ENCODE measurements at regions not wholly inside any gene's neighbourhood (a gene's known extent, or its start where the extent isn't known, plus 50 kb on each side); places are given as distances from the start of the nearest gene placed in this dataset.

DNA sequence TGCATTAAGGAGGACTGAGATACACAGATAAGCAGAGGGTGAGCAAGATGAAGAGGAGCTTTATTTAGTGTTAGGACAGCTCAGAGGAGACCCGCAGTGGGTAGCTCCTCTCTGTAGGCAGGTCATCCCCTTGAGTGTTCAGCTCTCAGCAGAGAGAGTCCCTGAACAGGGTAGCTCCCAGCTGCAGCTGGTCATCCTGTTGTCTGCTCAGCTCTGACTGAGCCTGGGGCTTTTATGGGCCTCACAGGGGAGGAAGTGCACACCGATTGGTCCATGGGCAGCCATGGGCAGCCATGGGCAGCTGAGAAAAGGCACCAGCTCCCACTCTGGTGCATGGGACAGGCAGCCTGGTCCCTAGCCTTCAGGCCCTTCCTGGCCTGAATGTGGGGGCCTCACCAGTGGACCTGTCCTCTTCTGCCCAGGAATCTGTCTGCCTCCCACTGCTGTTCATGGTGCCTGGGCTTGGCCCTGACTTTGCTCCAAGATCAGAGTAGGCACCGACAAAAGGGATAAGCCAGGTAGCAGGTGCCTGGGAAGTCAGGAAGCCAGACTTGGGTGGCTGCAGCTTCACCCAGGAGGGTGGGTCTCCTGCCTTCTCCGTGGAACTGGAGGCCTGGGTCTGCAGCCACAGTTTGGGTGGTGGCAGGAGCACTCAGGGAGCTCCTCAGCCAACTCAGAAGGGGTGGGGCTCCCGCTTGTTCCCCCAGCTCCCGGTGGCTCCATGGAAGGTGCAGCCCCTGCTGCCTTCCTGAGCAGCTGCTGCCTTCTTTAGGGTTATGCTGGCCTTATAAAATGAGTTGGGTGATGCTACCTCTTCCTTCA is 54.7 kb downstream of the MYEOV start:
- DNase-seq, result no peak

DNA sequence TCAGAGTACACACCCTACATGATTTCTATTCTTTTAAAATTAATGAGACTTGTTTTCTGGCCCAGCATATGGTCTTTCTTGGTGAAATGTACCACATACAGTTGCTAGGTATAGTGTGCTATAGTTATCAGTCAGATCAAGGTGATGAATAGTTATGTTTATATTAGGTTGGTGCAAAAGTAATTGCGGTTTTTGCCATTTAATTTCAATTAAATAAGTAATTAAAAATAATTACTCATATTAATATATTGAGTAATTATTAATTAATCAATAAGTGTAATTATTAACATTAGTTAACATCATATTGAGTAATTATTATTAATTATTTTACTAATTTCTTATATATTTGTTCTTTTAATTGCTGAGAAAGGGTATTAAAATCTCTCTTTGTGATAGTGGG is 56.1 kb downstream of the MYEOV start:
- no peak for DNase-seq

DNA sequence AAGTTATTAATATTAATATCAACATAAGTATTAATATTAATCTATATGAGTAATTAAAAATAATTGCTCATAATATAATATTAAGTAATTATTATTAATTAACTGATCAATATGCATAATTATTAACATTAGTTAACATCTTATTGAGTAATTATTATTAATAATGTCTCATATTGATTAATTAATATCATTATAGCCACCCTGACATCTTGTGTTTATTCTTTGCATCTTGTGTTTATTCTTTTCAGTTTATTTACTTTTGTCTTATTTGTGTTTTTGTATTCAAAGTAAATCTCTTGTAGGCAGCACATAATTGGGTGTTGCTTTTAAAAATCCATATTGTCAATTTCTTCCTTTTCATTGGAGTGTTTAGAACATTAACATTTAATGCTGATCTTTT is 56.6 kb downstream of the MYEOV start:
- DNase-seq, result no peak

DNA sequence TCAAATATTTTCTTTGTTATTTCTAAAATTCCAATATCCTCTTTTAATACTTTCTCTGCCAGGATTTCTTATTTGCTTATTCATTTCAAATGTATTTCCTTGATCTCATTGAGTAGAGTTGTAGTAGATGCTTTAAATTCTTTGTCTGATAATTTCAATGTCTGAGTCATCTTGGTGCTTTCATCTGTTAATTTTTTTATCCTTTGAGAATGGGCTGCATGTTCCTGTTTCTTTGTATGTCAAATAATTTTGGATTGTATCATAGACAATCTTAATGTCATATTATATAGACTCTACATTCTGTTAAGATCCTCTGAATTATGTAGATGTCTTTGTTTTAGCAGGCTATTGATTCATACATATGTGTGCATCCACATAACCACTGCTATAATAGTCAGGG is 57.5 kb downstream of the MYEOV start:
- DNase-seq, result no peak

DNA sequence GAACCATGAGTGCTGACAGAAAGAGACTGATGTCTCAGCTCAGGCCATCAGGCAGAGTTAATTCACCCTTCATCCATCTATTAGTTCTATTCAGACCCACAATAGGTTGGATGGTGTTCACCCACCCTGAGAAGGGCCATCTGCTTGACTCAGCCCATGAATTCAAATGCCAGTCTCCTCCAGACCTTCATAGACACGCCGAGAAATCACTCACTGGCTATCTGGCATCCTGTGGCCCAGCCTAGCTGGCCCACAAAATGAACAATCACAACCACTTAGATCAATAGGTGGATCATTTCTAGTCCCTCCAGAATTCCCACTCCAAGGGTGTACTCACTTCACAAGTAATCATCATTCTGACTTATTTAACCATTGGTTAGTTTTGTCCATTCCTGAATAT is 58.2 kb downstream of the MYEOV start:
- DNase-seq, result no peak

DNA sequence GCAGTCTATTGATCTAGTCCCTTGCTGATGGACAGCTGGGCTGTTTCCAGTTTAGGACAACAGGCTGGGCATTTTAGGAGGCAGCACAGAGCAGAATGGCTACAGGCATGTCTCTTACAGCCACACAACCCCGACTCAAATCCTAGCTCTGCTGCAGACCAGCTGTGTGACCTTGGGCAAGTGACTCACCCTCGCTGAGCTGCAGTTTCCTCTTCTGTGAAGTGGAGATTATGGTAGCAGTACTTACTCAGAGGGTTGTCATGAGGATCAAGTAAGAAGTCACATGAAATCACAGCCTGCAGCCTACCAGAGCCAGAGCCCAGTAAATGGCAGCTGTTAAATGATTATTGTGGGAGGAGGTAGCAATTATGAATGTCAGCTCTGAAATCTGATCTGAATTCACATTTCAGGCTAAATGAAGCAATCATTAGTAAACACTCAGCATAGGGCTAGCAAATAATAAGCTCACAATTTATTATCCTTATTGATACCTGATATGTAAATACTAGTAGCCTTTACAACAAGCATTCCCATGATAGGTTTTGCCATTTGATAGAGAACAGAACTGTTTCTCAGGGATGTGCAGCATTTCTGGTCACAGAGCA is 58.9 kb downstream of the MYEOV start:
- DNase-seq, result peak; percentile 7

DNA sequence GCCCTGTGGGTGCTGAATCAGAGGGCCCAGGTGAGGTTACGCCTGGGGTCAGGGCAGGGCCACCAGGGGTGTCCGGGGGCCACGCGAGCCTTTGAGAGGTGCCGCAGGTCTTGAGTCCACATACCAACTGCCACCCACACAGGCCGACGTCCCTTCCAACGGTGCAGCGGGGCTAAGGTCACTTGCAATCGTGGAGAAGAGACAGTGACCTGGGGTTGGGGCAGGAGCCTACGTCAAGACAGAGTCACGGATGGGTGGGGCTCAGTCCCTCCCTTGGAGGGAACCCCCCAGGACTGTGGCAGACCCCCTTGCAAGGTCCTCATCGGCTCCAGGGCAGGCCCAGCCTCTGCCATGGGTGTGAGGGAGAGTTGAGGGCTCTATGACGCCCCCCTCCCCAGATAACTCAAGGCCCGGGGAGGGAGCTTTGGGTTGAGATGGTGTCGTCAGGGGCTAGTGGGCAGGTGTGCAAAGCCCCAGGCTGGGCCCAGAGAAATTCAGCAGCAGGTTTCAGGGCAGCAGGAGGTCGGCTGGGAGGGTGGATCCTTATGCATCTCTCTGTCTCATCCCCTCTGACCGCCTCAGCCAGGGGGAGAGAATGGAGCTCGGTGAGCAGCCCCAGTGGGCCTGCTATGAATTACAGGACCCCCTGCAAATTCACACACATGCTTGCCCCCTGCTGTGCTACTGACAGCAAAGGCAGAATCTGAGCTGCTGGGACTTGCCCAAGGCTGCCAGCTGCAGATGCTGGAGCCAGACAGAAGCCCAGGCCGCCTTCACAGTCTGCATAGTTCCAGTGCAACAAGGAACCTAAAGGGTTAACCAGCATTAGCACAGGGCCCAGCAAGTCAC is 60.0 kb downstream of the MYEOV start:
- no peak for DNase-seq

DNA sequence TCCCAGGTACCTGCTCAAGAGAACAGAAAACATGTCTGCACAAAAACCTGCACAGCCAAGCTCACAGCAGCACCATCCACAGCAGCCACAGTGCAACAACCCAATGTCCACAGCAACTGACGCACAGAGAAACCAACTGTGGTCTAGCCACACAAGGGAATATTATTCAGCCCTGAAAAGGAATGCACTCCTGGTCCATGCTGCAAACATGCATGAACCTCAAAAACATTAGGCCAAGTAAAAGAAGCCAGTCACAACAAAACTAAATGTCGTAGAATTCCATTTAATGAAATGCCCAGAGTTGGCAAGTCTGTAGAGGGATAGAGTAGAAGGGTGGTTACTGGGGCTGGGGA is 60.6 kb downstream of the MYEOV start:
- DNase-seq, result no peak

DNA sequence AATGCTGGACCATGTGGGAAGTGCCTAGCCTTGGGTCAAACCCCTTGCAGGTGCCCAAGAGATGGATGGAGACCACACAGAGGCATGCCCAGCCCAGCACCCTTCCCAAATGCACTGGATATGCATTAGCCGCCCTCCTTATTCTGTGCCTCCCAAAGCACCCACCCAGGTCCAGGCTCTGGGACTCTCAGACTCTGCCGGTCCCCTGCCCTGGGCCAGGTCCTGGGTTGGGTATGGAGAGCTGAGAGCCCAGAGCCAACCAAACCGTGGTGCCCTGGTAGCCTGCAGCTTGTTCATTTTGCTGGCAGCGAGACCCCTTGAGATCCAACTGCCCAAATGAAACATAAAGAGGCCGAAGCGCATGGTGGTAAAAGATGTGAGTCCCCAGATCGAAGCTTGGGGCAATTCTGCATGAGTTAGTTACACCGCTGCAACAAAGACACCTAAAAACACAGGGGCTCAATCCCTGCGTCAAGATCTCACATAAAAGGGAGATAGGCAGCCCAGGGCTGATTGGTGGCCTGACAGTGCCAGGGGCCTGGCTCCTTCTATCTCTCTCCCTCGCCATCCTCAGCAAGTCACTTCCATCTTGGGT is 61.5 kb downstream of the MYEOV start:
- DNase-seq, result no peak

DNA sequence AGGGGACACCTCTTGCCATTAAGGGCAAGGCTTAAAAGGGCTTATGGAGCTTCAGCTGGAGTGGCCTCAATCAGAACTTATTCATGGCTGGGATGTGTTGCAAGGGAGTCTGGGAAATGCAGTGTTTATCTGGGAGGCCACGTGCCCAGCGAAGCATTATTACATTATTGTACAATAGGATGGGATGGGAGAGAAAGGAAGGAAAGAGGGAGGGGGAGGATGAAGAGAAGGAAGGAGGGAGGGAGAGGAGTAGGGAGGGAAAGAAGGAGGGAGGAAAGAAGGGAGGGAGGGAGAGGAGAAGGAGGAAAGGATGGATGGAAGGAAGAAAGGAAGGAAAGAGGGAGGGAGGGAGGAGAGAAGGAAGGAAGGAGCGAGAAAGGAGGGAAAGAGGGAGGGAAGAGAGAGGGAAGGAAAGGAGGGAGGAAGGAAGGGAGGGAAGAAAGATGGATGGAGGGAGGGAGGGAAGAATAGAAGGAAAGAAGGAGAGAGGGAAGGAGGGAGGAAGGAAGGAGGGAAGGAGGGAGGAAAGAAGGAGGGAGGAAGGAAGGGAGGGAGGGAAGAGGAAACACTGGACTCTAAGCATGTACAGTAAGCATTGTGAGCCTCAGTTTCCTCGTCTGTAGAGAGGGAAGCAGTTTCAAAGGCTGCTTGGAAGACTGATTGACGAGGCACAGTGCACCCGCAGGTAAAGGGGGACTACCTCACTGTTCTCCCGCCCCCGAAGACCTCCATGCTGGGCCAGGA is 62.2 kb downstream of the MYEOV start:
- DNase-seq, result no peak

DNA sequence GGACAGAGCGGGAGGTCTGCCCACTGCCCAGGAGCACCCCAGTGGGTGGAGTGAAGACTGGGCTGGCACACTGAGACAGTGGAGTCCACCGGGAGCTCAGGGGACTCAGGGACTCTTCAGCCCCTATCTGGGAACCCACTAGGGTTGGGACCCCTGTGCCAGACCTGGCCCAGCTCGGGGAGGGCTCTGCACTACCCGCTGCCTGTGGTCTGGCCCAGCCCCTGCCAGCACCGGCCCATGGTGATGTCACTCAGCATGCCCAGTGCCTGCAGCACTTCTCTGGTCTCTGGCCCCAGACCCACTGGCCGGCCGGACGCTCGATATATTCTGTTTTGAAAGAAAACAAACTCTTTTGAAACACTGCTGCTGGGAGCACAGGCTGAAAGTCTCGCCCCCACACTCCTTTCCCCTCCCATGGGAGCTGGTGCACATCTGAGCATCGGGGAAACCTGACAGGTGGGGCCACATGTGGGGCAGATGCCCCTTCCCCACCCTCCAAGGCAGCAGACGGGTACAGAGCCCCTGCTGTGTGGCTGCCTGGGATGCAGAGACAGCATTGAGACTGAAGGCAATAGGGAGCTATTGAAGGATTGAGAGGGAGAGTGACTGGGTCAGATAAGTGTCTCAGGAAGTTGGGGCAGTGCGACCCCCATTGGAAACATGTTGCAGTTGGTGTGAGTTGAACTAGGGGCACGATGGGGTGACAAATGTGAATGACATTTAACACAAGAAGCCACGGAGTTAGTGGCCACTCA is 62.9 kb downstream of the MYEOV start:
- DNase-seq, result no peak

DNA sequence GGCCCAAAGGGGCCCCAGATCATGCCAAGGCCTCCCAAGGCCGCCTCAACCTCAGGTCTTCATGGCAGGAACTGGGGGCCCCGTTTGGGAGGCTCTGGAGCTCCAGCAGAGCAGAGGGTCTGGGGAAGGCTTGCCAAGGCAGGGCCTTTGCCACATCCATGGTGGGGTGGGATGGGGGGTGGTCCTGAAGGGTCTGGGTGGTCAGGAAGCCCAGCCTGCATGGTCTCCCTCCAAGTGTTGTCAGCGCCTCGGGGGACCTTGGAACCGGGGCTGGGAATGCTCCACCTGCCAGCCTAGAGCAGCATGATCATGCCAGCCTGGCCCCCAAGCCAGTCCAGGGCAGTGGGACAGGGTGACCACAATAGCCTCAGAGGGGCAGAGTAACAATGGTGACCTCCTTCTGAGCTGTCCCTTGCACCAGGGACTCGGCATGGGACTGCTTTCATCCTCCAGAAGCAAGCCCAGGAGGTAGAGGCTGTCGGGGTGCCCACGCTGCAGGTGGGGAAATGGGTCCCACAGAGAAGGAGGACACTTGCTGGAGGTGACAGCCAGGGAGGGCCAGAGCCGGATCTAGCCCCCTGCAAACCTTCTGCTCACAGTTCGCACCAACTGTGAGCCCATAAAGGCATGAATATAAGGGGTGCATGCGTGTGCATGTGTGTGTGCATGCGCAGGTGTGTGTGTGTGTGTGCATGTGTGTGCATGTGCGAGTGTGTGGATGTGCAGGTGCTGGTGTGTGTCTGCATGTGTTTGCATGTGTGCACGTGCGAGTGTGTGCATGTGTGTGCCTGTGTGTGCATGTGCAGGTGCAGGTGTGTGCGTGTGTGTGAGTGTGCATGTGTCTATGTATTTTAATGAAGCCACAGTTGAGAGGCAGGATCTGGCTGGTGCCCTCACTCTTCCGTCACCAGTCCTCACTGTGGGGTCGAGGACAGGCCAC is 63.8 kb downstream of the MYEOV start:
- no peak for DNase-seq

DNA sequence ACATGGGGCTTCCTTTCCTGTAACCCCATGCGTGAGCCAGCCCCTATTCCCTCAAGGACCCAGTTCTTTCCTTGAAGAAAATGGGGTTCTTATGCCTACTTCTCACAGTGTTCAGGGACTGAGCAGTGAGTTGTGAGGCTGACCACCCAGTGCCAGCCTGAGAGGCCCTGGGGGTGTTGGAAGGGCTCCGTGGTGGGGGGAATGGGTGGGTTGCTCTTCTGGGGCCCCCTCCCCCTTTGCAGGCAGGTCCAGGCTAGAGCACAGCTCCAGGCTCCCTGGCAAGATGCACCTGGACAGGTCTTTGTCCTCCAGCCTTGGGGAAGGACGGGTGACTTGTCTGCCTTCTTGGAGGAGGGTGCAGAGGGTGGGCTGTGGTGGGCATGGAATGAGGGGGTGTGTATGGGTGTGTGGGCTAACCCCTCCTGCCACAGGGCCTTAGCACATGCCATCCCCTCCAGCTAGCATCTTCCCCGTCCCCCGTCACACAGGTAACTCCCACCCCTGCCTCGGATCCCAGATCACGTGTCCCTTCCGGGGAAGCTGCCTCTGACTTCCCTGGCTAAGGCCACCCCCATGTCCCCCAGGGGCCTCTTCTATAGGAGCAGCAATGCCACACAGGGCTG is 64.6 kb downstream of the MYEOV start:
- no peak for DNase-seq

DNA sequence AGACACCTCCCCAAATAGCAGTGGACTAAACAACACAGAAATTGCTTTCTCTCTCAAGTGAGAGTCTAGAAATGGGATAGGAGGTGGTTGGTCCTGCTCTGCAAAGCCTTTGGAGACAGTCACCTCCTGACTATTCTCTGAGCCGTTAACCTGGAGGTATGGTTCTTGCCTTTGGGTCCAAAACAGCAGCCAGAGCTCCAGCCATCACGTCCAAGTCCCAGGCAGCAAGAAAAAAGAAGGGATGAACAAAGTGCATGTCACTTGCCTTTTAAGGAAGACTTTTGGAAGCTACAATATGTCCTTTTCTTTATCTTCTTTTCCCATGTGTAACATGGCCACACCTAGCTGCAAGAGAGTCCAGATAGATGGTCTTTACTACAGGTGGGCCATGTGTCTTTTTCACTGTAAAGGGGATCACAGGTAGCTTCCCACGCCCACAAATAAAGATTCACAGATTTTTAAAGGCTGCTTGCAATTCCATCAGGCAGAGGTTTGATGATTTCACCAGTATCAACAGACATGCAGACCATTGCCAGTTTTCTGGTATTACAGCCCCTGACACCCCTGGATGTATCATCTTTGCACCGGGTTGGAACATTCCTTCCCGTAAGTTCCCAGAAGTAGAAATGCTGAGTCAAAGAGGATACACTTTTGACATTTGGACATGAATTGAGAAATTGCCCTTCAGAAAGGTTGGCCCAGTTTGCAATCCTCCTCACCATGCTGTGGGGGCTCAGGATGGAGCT is 66.0 kb downstream of the MYEOV start:
- no peak for DNase-seq

DNA sequence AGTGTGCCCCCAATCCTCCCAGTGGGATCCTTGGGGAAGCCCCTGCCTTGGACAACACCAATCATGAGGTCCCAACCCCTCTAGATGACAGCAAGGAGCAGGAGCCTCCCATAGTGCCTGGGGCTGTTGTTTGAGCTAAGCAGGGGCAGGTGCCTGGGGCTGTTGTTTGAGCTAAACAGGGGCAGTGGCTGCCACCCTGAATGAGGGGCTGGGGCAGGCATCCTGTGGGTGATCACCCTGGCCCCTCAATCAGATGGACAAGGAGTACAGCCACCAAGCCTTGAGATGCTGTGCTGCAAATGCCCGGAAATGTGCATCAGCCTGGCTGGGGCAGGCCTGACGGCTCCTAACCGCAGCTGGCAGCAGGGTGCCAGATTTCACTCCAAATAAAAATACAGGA is 66.7 kb downstream of the MYEOV start:
- DNase-seq, result no peak

DNA sequence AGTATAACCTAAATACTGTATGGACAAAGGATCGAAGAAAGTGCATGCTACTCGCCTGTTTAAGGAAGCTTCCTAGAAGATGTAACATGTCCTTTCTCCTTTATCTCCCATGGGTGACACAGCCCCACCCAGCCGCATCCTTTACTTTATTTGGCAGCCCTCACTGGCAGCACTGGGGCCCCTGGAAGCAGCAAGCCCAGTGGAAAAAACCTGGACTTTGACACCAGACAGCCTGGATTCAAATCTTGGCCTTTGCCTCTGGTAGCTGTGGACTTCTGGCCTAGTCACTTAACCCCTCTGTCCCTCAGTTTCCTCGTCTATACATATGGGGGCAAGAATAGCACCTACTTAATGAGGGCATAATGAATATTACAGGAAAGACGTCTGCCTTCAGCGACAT is 67.1 kb downstream of the MYEOV start:
- no peak for DNase-seq

DNA sequence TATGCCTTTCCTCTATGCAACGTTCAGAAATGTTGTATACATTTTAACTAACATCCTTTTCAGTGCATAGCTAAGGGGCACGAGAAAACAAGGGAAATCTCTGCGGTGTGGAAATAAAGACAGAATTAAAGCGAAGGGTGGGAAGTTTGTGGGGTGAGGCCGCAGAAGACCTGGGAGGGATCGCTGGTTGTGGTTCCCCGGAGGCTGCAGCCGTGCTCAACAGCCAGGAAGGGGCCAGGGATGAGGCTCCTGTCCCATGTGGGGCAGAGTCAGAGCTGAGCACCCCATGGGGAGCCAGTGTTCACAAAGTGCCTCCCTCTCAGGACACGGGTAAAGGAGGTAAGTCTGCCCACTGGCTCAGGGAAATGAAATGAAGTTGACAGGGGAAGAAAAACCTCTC is 67.5 kb downstream of the MYEOV start:
- no peak for DNase-seq

DNA sequence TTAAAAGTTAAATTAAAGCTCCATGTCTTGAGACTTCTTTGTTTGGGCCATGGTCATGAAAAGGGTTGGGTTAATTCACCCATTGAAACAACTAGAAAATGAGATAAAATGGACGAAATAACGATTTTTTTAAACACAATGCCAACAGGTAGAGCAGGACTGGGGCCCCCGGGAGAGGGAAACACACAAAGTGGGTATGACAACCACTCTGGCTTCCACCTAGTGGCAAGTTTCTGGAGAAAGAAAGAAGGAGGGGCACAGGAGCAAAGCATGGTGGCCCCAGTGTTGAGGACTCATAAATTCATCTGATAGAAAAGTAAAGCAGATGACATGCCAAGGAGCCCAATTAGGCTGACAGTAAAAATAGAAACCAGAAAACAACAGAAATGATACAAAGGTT is 68.4 kb downstream of the MYEOV start:
- DNase-seq, result no peak

DNA sequence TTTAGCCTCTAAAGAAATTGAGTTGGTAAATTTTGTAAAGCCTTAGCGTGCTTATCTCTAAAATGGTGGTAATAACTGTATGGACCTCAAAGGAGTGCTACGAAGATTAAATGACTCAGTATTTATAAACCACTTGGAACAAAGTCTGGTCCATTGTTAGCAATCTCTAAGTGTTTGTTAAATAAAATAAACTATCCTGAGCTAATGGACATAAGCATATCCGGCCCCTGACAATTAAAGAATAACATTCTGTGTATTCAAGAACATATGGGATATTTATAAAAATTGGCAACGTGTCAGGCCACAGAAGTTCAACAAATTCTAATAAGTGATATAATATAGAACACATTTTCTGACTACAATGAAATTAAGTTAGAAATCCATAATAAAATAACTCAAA is 71.0 kb downstream of the MYEOV start:
- no peak for DNase-seq

DNA sequence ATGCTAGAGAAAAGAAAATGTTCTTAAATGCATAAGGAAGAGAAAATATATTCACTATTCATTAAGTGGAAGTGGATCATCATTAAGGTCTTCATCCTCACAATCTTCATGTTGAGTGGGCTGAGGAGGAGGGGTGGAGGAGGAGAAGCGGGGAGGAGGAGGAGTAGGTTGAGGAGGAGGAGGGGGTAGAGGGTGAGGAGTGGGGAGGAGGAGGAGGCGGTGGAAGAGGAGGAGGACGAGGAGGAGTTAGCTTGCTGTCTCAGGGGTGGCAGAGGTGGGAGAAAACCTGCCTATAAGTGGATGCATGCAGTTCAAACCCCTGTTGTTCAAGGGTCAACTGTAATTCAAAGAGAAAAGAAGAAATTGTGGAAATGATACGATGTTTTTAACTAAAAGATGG is 71.6 kb downstream of the MYEOV start:
- no peak for DNase-seq

Measured in NCI-H1436 (cell line).